ENCODE measurements at regions not wholly inside any gene's neighbourhood (a gene's known extent, or its start where the extent isn't known, plus 50 kb on each side); places are given as distances from the start of the nearest gene placed in this dataset.

DNA sequence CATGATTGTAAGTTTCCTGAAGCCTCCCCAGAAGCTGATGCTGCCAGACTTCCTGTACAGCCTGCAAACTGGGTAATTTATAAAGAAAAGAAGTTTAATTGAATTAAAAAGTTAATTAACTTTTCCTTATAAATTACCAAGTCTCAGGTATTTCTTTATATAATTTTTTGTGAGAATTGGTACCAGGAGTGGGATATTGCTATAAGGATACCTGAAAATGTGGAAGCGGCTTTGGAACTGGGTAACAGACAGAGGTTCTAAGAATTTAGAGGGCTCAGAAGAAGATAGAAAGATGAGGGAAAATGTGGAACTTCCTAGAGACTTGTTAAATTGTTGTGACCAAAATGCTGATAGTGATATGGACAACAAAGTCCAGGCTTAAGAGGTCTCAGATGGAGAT, 163.1 kb downstream of the PTPRU start:
- TF ChIP-seq CTCF (IDR thresholded peaks at IDR 0.05): no peak
- no peak for TF ChIP-seq POLR2AphosphoS5 (IDR thresholded peaks at IDR 0.05)
- no peak for TF ChIP-seq POLR2A (IDR thresholded peaks at IDR 0.05)
